Choroid plexus epithelial cell (primary cell): ENCODE measurements at regions not wholly inside any gene's neighbourhood (a gene's known extent, or its start where the extent isn't known, plus 50 kb on each side); places are given as distances from the start of the nearest gene placed in this dataset.
"Not testable (repeated sequence)": the region's sequence is repeated elsewhere in the genome, so short reads cannot be mapped to it uniquely, and the experiment has no call there.

ENCODE experiments used
- DNase-seq: peaks from one replicate; pipeline ENCODE4 v3.0.0-alpha.2; 2010; ENCODE audit warnings: low read depth
- H3K4me3 ChIP-seq: 2 replicates; pipeline ENCODE4 v1.5.1; 2011; ENCODE audit warnings: low read depth, mild to moderate bottlenecking, control low read depth, low read length, moderate library complexity
- TF ChIP-seq, protein P1 (sequence below): conservative IDR thresholded peaks from 2 replicates; pipeline ENCODE4 v1.5.1; 2011; ENCODE audit warnings: low read depth, mild to moderate bottlenecking, control low read depth, inconsistent platforms, low read length, moderate library complexity

DNA sequence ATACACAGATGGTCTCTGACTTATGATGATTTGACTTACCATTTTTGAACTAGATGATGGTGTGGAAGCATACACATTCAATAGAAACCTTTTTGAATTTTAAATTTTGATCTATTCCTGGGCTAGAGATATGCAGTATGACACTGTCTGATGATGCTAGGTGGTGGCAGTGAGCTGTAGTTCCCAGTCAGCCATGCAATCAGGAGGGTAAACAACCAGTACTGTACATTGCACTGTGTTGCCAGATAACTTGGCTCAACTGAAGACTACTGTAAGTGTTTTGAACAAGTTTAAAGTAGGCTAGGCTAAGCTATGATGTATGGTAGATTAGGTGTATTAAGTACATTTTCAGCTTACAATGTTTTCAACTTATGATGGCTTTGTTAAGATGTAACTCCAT is 859.1 kb upstream of the ARRDC3 start:
- DNase-seq, result peak; percentile 4
- no peak overlapping the region for H3K4me3 ChIP-seq
- TF ChIP-seq, protein P1, sequence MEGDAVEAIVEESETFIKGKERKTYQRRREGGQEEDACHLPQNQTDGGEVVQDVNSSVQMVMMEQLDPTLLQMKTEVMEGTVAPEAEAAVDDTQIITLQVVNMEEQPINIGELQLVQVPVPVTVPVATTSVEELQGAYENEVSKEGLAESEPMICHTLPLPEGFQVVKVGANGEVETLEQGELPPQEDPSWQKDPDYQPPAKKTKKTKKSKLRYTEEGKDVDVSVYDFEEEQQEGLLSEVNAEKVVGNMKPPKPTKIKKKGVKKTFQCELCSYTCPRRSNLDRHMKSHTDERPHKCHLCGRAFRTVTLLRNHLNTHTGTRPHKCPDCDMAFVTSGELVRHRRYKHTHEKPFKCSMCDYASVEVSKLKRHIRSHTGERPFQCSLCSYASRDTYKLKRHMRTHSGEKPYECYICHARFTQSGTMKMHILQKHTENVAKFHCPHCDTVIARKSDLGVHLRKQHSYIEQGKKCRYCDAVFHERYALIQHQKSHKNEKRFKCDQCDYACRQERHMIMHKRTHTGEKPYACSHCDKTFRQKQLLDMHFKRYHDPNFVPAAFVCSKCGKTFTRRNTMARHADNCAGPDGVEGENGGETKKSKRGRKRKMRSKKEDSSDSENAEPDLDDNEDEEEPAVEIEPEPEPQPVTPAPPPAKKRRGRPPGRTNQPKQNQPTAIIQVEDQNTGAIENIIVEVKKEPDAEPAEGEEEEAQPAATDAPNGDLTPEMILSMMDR, result no peak

DNA sequence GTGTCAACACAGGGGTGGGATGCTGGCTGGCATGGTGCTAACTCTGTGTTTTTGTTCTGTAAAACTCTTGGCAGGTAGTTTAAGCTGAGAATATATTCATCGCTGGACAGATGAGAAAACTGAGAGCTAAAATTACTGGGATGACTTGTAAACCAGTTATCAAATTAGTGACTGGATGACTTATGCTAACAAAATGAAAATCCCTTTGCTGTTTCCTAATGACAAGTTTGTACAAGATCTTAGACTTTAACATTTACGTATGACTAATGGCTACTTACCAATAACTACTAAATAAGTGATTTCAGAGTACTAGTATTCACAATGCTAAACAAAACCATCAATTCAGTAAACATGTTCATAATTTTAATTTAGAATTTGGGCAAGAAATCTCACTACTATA is 854.8 kb upstream of the ARRDC3 start:
- no peak for DNase-seq
- TF ChIP-seq, protein P1, result no peak
- no peak overlapping the region for H3K4me3 ChIP-seq

DNA sequence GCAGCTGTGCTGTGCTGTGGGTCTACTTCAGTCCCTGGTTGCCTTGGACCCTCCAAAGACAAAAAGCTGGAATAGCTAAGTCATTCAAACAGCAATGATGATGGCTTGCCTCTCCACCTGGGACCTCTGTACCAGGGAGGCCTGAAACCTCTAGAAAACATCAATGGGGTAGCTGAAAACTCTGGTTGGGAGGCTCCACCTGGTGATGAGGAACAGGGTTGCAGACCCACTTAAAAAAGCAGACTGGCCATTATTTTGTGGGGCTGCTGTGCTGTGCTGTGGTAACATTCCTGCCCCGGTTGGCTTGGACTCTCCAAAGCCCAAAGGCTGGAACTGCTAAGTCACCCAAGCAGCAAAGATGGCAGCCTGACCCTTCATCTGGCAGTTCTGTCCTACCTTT is 839.3 kb upstream of the ARRDC3 start:
- peak; percentile 13 for DNase-seq
- H3K4me3 ChIP-seq, result no peak overlapping the region
- TF ChIP-seq, protein P1, result peak; percentile 29

DNA sequence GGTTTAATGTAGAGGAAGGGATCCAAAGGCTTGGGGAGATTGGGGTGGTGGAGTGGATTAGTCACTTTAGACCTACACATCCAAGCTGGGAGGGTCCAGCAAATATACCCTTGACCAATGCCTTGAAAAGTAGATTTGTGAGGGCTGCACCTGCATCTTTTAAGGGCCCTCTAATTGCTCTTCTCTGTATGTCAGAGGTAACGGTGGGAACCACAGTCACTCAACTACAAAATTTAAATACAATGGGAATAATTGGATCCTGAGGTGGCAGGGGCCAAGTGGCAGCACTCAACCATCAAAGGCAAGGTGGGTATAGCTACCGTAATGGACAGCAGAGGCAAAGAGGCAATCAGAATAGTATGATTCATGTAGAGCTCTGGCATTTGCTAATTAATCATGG is 833.7 kb upstream of the ARRDC3 start:
- not testable (repeated sequence) for H3K4me3 ChIP-seq

DNA sequence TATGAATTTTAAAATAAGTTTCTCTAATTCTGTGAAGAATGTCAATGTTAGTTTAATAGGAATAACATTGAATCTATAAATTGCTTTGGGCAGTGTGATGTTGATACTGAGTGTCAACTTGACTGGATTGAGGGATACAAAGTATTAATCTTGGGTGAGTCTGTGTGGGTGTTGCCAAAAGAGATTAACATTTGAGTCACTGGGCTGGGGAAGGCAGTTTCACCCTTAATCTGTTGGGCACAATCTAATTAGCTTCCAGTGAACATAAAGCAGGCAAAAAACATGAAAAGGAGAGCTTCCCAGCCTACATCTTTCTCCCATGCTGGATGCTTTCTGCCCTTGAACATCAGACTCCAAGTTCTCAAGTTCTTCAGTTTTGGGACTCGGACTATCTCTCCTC is 832.0 kb upstream of the ARRDC3 start:
- no peak for DNase-seq
- TF ChIP-seq, protein P1, result no peak
- H3K4me3 ChIP-seq, result no peak overlapping the region

More for the DNA sequence above, 833.7 kb upstream of the ARRDC3 start:
- not testable (repeated sequence) for DNase-seq

DNA sequence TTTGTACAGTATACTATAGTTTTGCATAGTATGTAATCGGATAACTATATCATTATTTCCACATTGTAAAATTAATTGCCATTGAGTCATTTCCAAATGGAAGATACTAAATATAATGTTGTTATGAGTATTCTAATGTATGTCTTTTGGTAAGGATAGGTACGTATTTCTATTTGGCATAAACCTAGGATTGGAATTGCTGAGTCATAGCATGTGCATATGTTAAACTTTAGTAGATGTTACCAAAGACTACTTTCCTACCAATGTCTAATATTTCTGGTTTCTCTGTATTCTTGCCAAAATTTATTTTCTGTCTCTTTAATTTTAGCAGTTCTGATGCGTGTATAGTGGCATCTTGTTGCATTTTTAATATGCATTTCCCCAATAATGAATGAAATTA is 825.1 kb upstream of the ARRDC3 start:
- TF ChIP-seq, protein P1, result no peak
- no peak overlapping the region for H3K4me3 ChIP-seq
- no peak for DNase-seq

DNA sequence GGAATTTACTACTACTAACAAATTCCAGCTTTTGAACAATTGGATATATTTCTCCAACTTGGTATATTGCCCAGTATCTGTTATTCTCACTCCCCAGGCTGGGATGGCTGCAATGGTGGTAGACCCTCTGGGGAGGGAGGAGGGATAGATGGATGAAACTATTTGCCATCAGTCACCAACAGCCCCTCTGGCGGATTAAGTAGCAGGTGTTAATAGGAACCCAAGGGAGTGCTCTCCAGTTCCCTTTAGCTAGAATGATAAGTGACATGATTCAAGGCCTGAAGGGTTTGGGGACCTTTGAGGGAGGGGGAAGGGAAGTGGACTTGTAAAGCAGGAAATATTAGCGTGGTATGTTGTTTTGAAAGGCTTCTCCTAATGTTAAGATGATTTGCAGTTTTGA is 824.0 kb upstream of the ARRDC3 start:
- no peak for DNase-seq
- TF ChIP-seq, protein P1, result no peak

DNA sequence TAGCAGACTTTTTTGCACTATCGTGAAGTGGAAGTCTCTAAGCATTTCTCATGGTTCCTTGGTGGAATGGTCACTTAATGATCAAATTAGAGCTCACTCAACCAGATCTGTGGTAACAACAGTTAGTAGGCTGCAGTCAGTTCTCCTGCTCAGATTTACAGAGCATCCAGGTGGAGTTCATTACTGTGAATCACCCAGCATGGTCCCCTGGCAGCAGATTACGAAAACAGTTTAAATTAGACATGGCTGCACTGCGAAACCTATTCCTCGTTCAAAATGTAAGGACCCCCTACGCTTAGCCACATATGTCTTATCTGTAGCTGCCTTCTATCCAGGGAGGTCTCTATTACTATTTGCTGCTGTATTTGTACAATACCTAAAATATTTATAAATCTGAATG is 823.6 kb upstream of the ARRDC3 start:
- peak; percentile 0 for DNase-seq
- TF ChIP-seq, protein P1, result no peak
- no peak overlapping the region for H3K4me3 ChIP-seq

More for the DNA sequence above, 824.0 kb upstream of the ARRDC3 start:
- H3K4me3 ChIP-seq, result no peak overlapping the region

DNA sequence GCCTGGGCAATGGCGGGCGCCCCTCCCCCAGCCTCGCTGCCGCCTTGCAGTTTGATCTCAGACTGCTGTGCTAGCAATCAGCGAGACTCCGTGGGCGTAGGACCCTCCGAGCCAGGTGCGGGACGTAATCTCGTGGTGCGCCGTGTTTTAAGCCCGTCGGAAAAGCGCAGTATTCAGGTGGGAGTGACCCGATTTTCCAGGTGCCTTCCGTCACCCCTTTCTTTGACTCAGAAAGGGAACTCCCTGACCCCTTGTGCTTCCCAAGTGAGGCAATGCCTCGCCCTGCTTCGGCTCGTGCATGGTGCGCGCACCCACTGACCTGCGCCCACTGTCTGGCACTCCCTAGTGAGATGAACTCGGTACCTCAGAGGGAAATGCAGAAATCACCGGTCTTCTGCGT is 815.9 kb upstream of the ARRDC3 start:
- H3K4me3 ChIP-seq, DNase-seq: not testable (repeated sequence)
